Uterus (tissue), 2 donors: ENCODE measurements at regions not wholly inside any gene's neighbourhood (a gene's known extent, or its start where the extent isn't known, plus 50 kb on each side); places are given as distances from the start of the nearest gene placed in this dataset.

Experiments used
- CTCF ChIP-seq, 4 experiments: fragments of 200-600 bp in 2 of 4; fragments of 450-650 bp in 2 of 4; sonication (generic) in 2 of 4; IDR thresholded peaks; one replicate each; pipeline ENCODE4 v1.5.1; 2016 to 2019; ENCODE audit warnings: antibody characterized with exemption in 4 of 4, mild to moderate bottlenecking in 2 of 4, moderate library complexity in 1 of 4
- POLR2A ChIP-seq, 2 donors: fragments of 450-650 bp; IDR thresholded peaks; one replicate each; pipeline ENCODE4 v1.6.1; 2016; ENCODE audit warnings: antibody characterized with exemption in 2 of 2, mild to moderate bottlenecking in 1 of 2, moderate library complexity in 1 of 2

DNA sequence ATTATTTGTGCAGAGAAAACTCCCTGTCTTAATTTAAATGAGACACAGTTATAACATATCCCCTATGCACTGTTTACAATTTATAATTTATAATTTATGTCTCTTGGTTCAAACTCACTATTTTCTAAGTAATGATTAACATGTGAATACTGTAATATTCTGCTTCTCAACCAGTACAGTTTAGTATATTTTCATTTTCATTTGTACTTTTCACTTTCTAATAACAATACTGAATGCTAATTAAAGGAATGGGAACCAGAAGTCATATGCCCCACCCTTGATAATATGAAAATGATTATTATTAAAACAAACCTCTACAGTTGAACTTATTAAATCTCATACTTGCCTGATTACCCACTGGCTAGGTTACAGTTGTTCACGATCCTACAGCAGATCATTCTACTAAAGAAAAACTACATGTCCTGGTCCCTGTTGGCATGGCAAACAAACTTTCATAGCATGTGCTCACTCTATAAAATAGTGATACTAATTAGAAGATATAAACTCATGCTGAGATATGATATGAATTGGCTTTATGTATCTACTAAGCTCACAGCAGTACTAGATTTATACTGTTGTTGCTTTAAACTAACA, 66.4 kb downstream of the POU5F2 start:
- TF ChIP-seq CTCF (IDR thresholded peaks at IDR 0.05) (no peak), POLR2A (IDR thresholded peaks at IDR 0.05) (no peak)
